ENCODE measurements at regions not wholly inside any gene's neighbourhood (a gene's known extent, or its start where the extent isn't known, plus 50 kb on each side); places are given as distances from the start of the nearest gene placed in this dataset.

- TF ChIP-seq FEZF1 (tag by site-specific recombination; IDR thresholded peaks at IDR 0.05) (no peak), ZNF16 (tag by site-specific recombination; IDR thresholded peaks at IDR 0.05; ENCODE audit: low read depth) (no peak), SCRT1 (tag by site-specific recombination; IDR thresholded peaks at IDR 0.05; ENCODE audit: borderline replicate concordance) (no peak), KLF10 (tag by site-specific recombination; IDR thresholded peaks at IDR 0.05) (no peak), MYNN (tag by site-specific recombination; IDR thresholded peaks at IDR 0.05; ENCODE audit: borderline replicate concordance) (no peak)
- TF ChIP-seq, protein P1, sequence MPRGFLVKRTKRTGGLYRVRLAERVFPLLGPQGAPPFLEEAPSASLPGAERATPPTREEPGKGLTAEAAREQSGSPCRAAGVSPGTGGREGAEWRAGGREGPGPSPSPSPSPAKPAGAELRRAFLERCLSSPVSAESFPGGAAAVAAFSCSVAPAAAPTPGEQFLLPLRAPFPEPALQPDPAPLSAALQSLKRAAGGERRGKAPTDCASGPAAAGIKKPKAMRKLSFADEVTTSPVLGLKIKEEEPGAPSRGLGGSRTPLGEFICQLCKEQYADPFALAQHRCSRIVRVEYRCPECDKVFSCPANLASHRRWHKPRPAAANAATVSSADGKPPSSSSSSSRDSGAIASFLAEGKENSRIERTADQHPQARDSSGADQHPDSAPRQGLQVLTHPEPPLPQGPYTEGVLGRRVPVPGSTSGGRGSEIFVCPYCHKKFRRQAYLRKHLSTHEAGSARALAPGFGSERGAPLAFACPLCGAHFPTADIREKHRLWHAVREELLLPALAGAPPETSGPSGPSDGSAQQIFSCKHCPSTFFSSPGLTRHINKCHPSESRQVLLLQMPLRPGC (tag by site-specific recombination; IDR thresholded peaks at IDR 0.05): no peak
Measured at GRCh38 chr4:115366390-115366789, 253.0 kb upstream of the NDST4 start (continued).

- H3K4me3 ChIP-seq (ENCODE audit: low read depth, low read length): no peak overlapping the region
- H3K27ac ChIP-seq (ENCODE audit: extremely low read depth, low read depth, low read length): no peak overlapping the region
- H3K36me3 ChIP-seq (ENCODE audit: control insufficient read depth in 2 of 2, insufficient read depth in 1 of 2, low read length in 2 of 2): no peaks in the 10 kb centered on the region
- no peaks in the 10 kb centered on the region for H3K9me3 ChIP-seq (ENCODE audit: control insufficient read depth, insufficient read depth, low read depth, low read length)
- no peaks in the 10 kb centered on the region for H3K4me1 ChIP-seq (ENCODE audit: control insufficient read depth, insufficient read depth, low read length)
- ChIA-PET POLR2A (no interaction called here), CTCF (no interaction called here)
- no peak for TF ChIP-seq GLIS2 (tag by site-specific recombination; IDR thresholded peaks at IDR 0.05)
- TF ChIP-seq, protein P2, sequence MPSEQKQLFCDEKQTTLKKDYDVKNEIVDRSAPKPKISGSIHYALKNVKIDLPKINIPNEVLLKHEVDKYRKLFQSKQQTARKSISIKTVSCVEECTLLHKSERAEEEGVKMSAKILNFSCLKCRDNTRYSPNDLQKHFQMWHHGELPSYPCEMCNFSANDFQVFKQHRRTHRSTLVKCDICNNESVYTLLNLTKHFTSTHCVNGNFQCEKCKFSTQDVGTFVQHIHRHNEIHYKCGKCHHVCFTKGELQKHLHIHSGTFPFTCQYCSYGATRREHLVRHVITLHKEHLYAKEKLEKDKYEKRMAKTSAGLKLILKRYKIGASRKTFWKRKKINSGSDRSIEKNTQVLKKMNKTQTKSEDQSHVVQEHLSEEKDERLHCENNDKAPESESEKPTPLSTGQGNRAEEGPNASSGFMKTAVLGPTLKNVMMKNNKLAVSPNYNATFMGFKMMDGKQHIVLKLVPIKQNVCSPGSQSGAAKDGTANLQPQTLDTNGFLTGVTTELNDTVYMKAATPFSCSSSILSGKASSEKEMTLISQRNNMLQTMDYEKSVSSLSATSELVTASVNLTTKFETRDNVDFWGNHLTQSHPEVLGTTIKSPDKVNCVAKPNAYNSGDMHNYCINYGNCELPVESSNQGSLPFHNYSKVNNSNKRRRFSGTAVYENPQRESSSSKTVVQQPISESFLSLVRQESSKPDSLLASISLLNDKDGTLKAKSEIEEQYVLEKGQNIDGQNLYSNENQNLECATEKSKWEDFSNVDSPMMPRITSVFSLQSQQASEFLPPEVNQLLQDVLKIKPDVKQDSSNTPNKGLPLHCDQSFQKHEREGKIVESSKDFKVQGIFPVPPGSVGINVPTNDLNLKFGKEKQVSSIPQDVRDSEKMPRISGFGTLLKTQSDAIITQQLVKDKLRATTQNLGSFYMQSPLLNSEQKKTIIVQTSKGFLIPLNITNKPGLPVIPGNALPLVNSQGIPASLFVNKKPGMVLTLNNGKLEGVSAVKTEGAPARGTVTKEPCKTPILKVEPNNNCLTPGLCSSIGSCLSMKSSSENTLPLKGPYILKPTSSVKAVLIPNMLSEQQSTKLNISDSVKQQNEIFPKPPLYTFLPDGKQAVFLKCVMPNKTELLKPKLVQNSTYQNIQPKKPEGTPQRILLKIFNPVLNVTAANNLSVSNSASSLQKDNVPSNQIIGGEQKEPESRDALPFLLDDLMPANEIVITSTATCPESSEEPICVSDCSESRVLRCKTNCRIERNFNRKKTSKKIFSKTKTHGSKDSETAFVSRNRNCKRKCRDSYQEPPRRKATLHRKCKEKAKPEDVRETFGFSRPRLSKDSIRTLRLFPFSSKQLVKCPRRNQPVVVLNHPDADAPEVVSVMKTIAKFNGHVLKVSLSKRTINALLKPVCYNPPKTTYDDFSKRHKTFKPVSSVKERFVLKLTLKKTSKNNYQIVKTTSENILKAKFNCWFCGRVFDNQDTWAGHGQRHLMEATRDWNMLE (tag by site-specific recombination; conservative IDR thresholded peaks at IDR 0.05; ENCODE audit: low read depth): no peak
- TF ChIP-seq, protein P3, sequence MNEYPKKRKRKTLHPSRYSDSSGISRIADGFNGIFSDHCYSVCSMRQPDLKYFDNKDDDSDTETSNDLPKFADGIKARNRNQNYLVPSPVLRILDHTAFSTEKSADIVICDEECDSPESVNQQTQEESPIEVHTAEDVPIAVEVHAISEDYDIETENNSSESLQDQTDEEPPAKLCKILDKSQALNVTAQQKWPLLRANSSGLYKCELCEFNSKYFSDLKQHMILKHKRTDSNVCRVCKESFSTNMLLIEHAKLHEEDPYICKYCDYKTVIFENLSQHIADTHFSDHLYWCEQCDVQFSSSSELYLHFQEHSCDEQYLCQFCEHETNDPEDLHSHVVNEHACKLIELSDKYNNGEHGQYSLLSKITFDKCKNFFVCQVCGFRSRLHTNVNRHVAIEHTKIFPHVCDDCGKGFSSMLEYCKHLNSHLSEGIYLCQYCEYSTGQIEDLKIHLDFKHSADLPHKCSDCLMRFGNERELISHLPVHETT (tag by site-specific recombination; IDR thresholded peaks at IDR 0.05): no peak
- no peak for TF ChIP-seq ZFP37 (tag by site-specific recombination; IDR thresholded peaks at IDR 0.05)
- no peak for TF ChIP-seq ZNF701 (tag by site-specific recombination; IDR thresholded peaks at IDR 0.05)
- no peak for TF ChIP-seq ZNF610 (tag by site-specific recombination; IDR thresholded peaks at IDR 0.05; ENCODE audit: borderline replicate concordance)
- no peak for TF ChIP-seq ZNF792 (tag by site-specific recombination; IDR thresholded peaks at IDR 0.05)
- no peak for TF ChIP-seq ZNF629 (tag by site-specific recombination; IDR thresholded peaks at IDR 0.05)
Measured at GRCh38 chr4:115365185-115365584, 251.8 kb upstream of the NDST4 start.

DNA sequence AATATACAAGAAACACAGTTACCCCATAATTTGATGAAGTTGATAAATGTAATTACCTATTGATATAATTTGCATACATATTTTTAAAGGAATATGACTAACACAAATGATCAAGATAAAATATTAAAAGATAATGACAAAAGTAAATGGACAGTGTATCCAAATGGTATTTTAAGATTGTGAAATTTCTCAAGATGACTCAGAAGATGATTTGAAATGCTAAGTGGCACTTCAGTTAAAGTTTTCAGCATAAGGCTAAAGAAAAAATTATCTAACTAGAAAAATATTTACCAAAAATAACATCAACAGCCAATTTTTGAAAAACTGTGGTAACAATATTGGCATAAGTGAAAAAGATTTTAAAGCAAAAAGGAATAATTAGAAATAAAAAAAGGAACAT lies 248.4 kb upstream of the NDST4 start:
- H3K36me3 ChIP-seq (ENCODE audit: control insufficient read depth in 2 of 2, insufficient read depth in 1 of 2, low read length in 2 of 2): no peaks in the 10 kb centered on the region
- H3K4me3 ChIP-seq (ENCODE audit: low read depth, low read length): no peak overlapping the region
- no peaks in the 10 kb centered on the region for H3K9me3 ChIP-seq (ENCODE audit: control insufficient read depth, insufficient read depth, low read depth, low read length)
- H3K27ac ChIP-seq (ENCODE audit: extremely low read depth, low read depth, low read length): no peak overlapping the region
- H3K4me1 ChIP-seq (ENCODE audit: control insufficient read depth, insufficient read depth, low read length): no peaks in the 10 kb centered on the region
- TF ChIP-seq BCL11B (tag by site-specific recombination; IDR thresholded peaks at IDR 0.05; ENCODE audit: low read depth) (no peak), ZNF221 (tag by site-specific recombination; IDR thresholded peaks at IDR 0.05; ENCODE audit: borderline replicate concordance) (no peak), KLF7 (tag by site-specific recombination; IDR thresholded peaks at IDR 0.05; ENCODE audit: borderline replicate concordance) (no peak), ZNF280C (tag by site-specific recombination; IDR thresholded peaks at IDR 0.05) (no peak), RBAK (tag by site-specific recombination; IDR thresholded peaks at IDR 0.05) (no peak), ZSCAN23 (tag by site-specific recombination; IDR thresholded peaks at IDR 0.05) (no peak), ZNF175 (tag by site-specific recombination; IDR thresholded peaks at IDR 0.05) (no peak)
- POLR2A ChIA-PET: no interaction called here
- CTCF ChIA-PET: no interaction called here
